ENCODE measurements at regions not wholly inside any gene's neighbourhood (a gene's known extent, or its start where the extent isn't known, plus 50 kb on each side); places are given as distances from the start of the nearest gene placed in this dataset.

DNA sequence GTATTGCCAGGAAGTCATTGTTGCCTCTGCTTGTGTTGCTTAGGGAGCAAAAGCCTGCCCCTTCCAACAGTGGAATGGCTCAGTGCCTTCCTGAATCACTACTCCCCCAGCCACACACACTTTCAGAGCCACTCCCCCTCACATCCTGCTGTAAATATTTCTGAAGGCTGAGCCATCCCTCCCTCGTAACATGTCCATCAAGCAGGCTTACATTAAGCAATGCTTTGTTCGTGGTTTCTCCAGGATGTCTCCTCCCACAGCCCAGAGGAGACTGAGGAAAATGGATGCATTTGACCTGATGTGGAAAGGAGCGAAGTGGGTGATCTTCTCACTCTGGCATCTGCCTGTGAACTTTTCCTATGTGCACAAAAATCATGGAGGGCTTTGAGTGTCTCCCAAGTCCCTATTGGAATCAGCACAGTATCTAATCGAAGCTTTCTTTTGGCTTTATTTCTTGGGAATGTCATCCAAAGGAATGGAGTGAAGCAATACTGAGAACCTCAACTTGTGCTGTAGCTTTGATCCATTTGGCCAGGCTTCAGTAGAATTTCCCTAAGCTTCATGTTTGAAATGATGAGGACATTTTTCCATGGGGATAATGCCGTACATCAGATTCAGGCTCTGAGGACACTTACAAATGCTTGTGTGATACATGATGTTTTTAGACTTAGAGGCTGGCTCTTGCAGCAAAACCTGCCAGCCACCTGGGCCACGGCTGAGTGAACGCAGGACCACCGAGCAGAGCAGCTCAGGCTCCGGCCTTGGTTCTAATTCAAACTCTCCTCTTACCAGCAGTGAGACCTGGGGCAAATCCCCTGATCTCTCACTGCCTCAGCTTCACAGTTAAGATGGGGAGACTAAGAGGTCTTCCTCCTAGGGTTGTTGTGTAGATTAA lies 389.1 kb downstream of the ENC1 start:
- ATAC-seq (no peak), DNase-seq (ENCODE audit: low read depth, low spot score) (no peak), FAIRE-seq (no peak)
- Histone ChIP-seq H2AFZ (ENCODE audit: control insufficient read depth, low read depth, low read length) (no peak overlapping the region; the same call in 1 of the 2 replicates), H3K36me3 (ENCODE audit: control insufficient read depth in 2 of 2, insufficient read depth in 2 of 2, low read length in 1 of 2) (no peaks in the 10 kb centered on the region), H3K9me3 (replicated peaks; ENCODE audit: control insufficient read depth, insufficient read depth, low read length) (no peaks in the 10 kb centered on the region), H3K27ac (ENCODE audit: control insufficient read depth, insufficient read depth) (no peak overlapping the region), H3K4me1 (ENCODE audit: control insufficient read depth, insufficient read depth, low read length) (no peaks in the 10 kb centered on the region), H3K79me2 (ENCODE audit: control insufficient read depth, insufficient read depth, low read length) (no peaks in the 10 kb centered on the region), H3K4me2 (ENCODE audit: control insufficient read depth, insufficient read depth) (no peak overlapping the region), H3K4me3 (no peak overlapping the region), H3K9ac (ENCODE audit: control insufficient read depth, insufficient read depth, low read length) (no peak overlapping the region), H4K20me1 (ENCODE audit: control insufficient read depth, insufficient read depth) (no peaks in the 10 kb centered on the region), H3K27me3 (replicated peaks in 1 of 2; ENCODE audit: control insufficient read depth in 2 of 2, insufficient read depth in 2 of 2, low read length in 1 of 2) (no peaks in the 10 kb centered on the region)
- SMC1A ChIA-PET (ENCODE audit: uncharacterized antibody, unreplicated experiment) = no interaction called here
- in situ Hi-C loops (cut with MboI) (no loop called here), intact Hi-C loops (cut with micrococcal nuclease; ENCODE audit: unreplicated experiment) (no loop called here)
- 8% methylated on average over 9 of the region's 9 CpGs for WGBS (ENCODE audit: insufficient coverage, insufficient replicate concordance, low lambda C conversion rate, missing lambda C conversion rate)
- RAD21 ChIA-PET (ENCODE audit: unreplicated experiment) = no interaction called here
- CTCF ChIA-PET = no interaction called here
- no TSS peak for BruUV-seq (replicated peaks)
- POLR2A ChIA-PET = no interaction called here
- TF ChIP-seq, protein P1, sequence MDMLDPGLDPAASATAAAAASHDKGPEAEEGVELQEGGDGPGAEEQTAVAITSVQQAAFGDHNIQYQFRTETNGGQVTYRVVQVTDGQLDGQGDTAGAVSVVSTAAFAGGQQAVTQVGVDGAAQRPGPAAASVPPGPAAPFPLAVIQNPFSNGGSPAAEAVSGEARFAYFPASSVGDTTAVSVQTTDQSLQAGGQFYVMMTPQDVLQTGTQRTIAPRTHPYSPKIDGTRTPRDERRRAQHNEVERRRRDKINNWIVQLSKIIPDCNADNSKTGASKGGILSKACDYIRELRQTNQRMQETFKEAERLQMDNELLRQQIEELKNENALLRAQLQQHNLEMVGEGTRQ (IDR thresholded peaks at IDR 0.05; ENCODE audit: borderline replicate concordance, low read depth, low read length) = no peak
- no peak for TF ChIP-seq MYC (IDR thresholded peaks at IDR 0.05; ENCODE audit: insufficient read depth, insufficient read length, insufficient replicate concordance, low read length, severe bottlenecking)
- no peak for TF ChIP-seq SREBF2 (IDR thresholded peaks at IDR 0.05; ENCODE audit: low read length)
- TF ChIP-seq NBN (IDR thresholded peaks at IDR 0.05) = no peak
- TF ChIP-seq, protein P2, sequence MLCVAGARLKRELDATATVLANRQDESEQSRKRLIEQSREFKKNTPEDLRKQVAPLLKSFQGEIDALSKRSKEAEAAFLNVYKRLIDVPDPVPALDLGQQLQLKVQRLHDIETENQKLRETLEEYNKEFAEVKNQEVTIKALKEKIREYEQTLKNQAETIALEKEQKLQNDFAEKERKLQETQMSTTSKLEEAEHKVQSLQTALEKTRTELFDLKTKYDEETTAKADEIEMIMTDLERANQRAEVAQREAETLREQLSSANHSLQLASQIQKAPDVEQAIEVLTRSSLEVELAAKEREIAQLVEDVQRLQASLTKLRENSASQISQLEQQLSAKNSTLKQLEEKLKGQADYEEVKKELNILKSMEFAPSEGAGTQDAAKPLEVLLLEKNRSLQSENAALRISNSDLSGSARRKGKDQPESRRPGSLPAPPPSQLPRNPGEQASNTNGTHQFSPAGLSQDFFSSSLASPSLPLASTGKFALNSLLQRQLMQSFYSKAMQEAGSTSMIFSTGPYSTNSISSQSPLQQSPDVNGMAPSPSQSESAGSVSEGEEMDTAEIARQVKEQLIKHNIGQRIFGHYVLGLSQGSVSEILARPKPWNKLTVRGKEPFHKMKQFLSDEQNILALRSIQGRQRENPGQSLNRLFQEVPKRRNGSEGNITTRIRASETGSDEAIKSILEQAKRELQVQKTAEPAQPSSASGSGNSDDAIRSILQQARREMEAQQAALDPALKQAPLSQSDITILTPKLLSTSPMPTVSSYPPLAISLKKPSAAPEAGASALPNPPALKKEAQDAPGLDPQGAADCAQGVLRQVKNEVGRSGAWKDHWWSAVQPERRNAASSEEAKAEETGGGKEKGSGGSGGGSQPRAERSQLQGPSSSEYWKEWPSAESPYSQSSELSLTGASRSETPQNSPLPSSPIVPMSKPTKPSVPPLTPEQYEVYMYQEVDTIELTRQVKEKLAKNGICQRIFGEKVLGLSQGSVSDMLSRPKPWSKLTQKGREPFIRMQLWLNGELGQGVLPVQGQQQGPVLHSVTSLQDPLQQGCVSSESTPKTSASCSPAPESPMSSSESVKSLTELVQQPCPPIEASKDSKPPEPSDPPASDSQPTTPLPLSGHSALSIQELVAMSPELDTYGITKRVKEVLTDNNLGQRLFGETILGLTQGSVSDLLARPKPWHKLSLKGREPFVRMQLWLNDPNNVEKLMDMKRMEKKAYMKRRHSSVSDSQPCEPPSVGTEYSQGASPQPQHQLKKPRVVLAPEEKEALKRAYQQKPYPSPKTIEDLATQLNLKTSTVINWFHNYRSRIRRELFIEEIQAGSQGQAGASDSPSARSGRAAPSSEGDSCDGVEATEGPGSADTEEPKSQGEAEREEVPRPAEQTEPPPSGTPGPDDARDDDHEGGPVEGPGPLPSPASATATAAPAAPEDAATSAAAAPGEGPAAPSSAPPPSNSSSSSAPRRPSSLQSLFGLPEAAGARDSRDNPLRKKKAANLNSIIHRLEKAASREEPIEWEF (IDR thresholded peaks at IDR 0.05; ENCODE audit: insufficient replicate concordance, low read depth, low read length) = no peak
- no peak for TF ChIP-seq JUND (IDR thresholded peaks at IDR 0.05; ENCODE audit: low read depth, low read length)
- TF ChIP-seq CHD4 (IDR thresholded peaks at IDR 0.05) = no peak
- TF ChIP-seq, protein P3, sequence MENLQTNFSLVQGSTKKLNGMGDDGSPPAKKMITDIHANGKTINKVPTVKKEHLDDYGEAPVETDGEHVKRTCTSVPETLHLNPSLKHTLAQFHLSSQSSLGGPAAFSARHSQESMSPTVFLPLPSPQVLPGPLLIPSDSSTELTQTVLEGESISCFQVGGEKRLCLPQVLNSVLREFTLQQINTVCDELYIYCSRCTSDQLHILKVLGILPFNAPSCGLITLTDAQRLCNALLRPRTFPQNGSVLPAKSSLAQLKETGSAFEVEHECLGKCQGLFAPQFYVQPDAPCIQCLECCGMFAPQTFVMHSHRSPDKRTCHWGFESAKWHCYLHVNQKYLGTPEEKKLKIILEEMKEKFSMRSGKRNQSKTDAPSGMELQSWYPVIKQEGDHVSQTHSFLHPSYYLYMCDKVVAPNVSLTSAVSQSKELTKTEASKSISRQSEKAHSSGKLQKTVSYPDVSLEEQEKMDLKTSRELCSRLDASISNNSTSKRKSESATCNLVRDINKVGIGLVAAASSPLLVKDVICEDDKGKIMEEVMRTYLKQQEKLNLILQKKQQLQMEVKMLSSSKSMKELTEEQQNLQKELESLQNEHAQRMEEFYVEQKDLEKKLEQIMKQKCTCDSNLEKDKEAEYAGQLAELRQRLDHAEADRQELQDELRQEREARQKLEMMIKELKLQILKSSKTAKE (IDR thresholded peaks at IDR 0.05; ENCODE audit: low read depth, poor library complexity, severe bottlenecking) = no peak
- TF ChIP-seq RELA (IDR thresholded peaks at IDR 0.05; ENCODE audit: borderline replicate concordance, partially characterized antibody) = no peak
- TF ChIP-seq RAD21 (IDR thresholded peaks at IDR 0.05; ENCODE audit: insufficient read depth, low read depth, low read length) = no peak
- TF ChIP-seq CBFB (IDR thresholded peaks at IDR 0.05; ENCODE audit: low read depth) = no peak
- TF ChIP-seq SIX5 (IDR thresholded peaks at IDR 0.05; ENCODE audit: low read depth, low read length, severe bottlenecking) = no peak
- no peak for TF ChIP-seq TCF3 (IDR thresholded peaks at IDR 0.05; ENCODE audit: borderline replicate concordance, insufficient read depth, low read depth, low read length)
- TF ChIP-seq ATF7 (IDR thresholded peaks at IDR 0.05; ENCODE audit: low read depth) = no peak
- TF ChIP-seq CBX3 (IDR thresholded peaks at IDR 0.05; ENCODE audit: borderline replicate concordance, low read depth) = no peak
- TF ChIP-seq TBL1XR1 (IDR thresholded peaks at IDR 0.05; ENCODE audit: low read depth, low read length) = no peak
